NCI-H1930 (cell line): ENCODE measurements at regions not wholly inside any gene's neighbourhood (a gene's known extent, or its start where the extent isn't known, plus 50 kb on each side); places are given as distances from the start of the nearest gene placed in this dataset.

Experiments used
- DNase-seq, 2 experiments: peaks; one replicate each; lab custom pipeline; 2025; lab: John Stamatoyannopoulos, UW

DNA sequence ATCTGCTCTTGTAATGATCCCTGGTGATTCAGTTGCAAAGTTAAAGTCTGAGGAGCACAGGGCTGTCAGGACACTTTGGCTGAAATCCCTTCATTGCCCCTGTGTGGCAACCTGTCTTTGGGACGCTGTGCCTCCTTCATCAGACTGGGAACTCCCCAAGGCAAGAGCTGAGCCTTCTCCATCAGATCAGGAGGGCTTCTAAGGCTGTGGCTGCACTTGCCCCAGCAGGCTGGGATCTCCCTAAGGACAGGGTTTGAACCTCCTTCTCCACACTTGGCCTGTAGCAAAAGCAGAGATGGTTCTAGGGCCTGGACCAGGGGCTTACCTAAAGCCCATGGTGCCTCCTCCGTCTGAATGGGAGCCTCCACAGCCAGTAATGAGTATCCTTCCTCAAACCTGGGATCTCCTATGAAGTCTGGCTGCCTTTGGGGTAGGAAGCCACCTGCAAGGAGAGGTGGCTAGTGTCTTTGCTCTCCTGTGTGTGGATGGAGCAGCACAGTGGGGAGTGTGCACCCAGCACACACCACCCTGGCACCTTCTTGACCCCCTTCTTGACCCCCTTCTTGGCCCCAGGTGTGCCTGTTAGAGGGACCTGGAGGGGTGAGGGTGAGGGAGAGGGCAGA lies 79.0 kb upstream of the NKD1 start:
- no peak for DNase-seq

DNA sequence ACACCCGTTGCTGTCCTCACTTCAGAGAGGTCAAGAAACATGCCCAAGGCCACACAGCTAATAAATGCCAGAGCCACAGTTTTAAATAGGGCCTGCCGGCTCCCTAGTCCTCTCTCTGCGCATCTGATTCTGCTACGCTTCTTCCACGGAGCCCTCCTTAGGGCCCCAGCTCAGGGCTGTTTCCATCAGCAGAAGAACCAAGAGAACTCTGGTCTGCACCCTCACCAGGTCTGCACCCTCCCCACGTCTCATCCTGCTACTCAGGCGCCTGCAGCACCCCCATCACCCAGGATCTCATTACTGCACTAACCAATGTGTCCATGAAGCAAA lies 79.5 kb upstream of the NKD1 start:
- DNase-seq: no peak

DNA sequence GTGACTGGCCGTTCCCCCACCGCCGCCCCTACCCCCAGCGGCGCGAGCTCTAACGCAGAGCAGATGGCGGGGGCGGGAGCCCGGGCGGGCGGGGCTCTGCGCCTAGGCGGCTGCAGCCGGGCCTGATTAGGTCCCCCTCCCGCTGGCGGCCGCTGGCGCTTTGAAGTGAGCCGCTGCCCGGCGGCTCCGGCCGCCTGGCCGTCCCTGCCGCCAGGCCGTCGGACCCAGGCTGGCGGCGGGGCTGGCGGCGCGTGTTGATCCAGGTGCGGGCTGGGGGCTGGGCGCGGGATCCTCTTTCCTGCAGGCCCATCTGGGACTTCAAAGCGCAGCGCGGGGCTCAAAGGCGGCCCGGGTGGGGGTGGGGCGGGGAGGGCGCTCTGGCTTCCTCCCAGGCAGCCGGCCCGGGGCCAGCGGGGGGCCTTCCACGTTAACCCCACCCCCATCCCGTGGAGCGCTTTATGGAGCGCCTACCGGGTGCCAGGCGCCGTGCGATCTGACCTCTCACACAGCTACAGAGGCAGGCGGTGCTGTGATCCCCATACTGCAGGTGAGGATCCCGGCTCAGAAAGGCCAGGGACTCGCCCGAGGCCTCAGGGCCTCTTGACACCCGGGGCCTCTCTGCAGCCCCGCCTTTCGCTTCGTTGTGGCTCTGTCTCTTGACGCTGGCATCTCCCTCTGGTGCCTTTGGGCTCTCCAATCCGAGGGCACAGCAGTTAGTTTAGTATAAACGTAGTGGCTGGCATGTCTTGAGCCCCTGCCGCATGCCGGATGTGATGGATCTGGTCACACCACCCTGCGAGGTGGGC lies 80.0 kb upstream of the NKD1 start:
- DNase-seq: peak in 1 of 2 experiments; percentile 13

DNA sequence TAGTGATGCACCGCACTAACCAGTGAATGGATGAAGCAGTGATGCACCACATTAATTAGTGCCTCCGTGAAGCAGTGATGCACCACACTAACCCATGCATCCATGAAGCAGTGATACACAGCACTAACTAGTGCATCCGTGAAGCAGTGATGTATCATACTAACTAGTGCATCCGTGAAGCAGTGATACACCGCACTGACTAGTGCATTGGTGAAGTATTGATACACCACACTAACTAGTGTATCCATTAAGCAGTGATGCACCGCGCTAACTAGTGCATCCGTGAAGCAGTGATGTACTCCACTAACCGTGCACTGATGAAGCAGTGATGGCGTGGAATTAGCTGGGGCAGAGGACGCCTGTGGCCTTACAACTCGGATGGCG lies 80.6 kb upstream of the NKD1 start:
- no peak for DNase-seq

DNA sequence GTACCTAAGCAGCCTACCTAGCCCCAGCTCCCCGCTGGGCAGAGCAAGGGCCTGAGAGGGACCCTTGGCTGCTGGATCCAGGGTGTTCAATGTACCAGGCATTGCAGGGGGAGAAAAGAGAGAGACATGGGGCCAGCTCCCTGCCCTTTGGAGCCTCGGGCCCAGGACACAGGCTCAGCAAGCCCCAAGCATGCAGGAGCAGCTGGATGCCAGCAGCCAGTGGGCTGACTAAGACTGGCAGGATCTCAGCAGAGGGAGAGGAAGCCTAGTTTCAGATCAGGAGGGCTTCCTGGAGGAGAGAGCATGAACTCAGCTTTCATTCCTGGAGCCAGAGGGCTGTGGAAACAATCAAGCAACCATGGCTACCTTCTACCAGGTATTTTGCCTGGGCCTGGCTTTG lies 82.0 kb upstream of the NKD1 start:
- no peak for DNase-seq

DNA sequence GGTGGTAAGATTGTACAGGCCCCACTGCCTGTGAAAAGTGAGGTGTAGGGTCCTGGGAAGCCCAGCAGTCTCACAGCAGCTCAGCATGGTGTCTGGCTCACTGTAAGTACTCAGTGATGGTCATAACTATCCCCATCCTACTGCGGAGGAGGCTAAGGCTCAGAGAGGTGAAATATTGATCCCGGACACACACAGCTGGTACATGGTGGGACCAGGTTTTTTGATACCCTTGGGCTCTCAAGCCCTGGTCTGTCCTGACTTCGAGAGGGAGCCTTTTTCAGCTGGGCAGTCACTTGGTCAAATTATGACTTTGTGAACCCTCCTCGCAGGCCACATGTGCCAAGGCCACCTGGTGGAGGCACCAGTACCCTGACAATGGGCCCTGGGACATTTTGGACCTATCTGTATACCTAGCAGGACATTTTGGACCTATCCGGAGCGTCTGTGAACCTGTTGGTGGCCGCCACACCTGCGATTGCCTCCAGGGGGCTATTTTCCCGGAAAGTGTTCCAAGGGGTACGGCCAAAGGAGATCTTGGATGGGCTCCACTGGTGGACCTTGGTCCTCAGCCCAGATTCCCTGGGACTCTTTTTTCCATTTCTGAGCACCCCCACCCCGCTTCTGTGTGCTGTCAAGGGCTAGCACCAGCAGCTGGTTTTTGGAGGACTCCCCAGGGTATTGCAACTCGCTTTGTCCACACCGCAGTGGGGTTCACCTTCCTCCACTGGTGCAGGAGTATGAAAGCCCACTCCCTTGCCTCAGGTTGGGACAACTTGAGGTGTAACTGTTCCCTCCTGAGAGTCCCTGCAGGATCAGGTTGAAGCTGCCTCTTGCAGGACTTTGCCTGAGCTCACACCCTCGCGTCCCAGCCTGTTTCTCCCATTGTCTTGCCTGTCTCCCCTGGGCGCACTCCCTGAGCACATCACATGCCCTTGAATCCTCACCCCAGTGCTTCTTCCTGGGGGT lies 83.6 kb upstream of the NKD1 start:
- no peak for DNase-seq

DNA sequence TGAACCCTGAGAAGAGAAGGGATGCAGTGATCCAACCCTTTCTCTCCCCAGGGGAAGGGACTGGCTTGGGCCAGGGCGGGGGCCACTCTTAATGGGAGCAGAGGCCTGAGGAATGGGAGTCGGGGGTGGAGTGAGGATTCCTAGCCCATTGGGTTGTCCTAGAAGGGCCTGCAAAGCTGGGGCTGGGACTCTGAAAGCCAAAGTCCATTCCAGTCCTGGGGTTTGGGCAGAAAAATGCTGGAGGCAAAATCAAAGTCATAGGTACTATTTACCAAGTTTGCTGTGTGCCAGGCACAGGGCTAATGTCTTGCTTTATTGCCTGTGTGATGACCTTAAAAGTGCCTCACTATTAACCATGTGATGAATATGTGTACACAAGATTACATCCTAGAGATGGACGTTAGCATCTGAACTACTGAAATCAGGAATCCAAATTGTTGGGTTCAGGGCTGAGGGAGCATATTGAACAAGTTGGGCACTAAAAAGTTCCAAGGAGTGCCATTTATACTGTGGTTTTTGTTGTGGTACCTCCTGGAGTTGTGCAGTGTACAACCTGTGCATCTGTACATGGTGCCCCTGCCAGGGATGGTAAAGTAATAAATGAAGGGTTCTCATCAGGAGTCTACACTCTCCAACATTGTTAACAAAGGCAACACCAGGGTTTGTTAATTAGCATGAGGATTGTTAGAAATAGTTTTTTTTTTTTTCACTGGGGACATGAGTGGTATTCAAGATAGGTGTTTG lies 84.4 kb upstream of the NKD1 start:
- no peak for DNase-seq

DNA sequence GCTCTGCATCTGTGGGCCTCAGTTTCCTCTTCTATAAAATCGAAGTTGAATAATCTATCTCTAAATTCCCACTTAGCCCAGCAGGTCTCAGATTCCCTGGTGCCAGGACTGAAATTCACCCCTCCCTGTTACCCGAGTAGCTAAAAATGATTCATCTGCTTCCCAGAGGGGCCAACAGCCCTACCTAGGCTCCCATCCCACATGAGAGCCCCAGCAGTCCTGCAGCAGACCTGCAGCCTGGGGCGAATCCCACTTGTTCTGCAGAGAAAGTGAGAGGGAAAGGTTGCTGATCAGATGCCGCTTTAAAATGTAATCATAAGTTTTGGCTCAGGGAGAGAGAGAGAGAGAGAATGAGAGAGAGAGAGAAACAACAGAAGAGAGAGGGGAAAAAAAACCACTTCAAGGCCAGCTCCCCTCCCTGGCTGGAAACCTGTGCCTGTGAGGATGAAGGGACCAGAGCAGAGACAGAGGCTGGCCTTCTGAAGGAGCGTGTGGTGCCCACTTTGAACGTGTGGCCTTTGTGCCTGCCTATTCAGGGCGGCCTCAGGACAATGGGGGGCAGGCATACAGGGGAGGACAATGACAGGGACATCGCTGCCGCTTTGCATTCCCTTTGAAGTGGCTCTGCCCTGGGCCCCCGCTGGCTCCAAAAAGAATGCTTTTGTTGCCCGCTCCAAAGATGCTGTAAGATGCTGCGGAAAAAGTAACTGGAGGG lies 85.2 kb upstream of the NKD1 start:
- no peak for DNase-seq

DNA sequence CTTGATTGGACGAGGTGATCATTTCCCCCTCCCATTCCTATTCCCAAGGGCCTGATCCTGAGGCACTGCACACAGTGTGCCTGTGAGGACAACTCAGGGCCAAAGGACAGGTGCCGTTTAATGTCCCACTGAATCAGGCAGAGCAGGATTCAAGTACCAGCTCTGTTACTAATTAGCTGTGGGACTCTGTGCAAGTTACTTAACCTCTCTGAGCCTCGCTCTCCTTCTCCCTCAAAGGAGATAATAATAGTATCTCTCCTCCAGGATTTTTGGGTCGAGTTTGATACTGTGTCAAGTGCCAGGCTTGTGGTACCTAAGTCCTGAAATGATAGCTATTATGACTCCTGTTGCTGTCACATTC lies 86.8 kb upstream of the NKD1 start:
- no peak for DNase-seq

DNA sequence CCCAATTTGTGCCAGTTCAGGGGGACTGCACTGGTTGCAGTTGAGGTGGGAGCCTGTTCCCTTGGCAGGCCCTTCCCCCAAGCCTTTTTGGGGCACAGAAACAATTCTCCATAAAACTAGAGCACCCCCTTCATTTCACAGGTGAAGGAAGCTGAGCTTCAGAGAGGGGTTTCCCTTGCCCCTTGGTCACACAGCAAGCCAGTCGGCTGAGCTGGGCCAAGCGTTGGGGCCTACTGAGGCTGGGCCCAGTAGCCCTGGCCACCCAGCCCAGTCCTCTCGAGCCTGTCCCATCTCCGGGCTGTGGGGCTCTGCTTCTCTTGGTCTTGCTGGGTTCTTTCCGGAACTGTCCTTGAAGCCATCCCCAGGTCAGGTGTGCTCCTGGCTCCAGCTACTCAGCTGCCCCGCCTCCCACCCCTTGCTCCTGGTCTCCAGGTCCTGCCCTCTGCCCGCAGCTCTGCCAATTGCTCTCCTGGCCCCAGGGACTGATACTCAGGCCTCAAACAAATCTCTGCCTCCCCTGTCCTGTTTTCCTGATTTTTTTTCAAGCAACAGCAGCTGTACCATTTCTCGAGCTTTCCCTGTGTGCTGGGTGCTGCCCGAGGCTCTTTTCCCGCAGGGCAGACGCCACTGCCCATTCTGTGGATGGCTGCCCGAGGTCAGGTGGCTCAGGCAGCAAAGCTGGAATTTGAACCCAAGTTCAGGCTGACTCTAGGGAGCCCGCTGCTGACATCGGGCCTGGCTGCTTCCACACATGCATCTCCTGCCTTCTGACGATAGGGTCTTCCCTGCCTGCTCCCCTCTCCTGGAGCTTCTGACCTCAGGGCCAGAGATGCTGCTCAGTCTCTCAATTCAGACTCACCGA lies 87.4 kb upstream of the NKD1 start:
- DNase-seq: no peak

DNA sequence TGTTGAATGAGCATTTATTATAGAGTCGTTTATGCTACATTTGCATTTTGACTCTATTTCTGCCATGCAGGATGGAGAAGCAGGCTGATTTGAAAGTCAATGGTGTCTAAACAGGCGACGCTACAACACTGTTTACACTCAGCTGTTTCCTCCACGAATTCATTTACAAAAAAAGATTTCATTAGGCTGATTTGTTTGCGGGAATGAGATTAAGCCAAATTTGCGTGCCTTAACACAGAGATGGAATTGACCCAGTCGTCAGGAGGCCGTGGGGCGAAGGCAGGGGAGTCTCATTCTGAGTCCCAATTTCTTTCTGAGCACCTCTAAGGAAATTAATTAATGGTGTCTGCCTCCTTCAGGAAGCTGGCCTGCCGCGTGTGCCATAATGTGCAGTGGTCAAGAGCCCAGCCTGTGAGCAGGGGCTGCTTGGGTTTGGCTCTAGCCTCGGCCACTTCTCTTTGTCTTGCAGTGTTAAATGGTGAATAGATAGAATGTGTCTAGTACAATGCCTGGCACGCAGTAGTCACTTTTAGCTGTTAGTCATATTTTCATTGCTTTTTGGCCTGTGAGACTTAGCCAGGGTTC lies 88.6 kb upstream of the NKD1 start:
- no peak for DNase-seq

DNA sequence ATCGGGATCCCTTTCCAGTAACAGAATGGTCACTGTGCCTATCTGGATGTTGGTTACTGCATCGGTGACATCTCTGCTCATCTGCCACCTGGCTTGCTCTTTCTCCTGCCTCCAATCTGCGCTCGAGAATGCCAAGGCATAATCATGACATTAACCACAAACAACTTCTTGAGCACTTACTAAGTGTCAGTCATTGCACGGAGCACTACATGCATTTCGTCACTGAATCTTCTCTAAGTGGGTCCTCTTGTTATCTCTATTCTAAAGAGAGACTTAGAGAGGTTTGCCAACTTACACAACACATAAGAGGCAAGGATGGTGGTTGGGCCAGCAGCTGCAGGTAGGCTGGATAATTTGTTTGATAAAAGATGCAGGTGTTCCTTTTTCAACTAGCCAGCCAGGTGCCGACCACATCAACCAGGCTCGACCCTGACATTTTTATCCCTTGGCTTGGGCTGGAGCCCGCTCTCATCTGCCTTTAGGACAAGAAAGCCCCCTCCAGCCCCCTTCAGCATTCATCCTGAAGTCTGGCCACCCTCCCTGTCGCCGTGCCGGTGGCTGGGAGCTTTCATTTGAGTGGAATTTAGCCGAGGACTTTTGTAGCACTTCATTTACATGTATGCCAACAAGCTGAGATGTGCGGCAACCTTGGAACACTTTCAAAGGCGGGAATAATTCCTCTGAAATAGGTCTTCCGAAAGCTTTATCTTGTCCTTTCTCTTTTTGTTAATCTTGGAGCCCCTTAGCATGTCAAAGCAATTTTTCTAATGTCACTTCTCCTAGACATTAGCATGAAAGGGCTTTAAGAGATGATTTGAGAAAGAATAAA lies 89.3 kb upstream of the NKD1 start:
- DNase-seq: no peak

DNA sequence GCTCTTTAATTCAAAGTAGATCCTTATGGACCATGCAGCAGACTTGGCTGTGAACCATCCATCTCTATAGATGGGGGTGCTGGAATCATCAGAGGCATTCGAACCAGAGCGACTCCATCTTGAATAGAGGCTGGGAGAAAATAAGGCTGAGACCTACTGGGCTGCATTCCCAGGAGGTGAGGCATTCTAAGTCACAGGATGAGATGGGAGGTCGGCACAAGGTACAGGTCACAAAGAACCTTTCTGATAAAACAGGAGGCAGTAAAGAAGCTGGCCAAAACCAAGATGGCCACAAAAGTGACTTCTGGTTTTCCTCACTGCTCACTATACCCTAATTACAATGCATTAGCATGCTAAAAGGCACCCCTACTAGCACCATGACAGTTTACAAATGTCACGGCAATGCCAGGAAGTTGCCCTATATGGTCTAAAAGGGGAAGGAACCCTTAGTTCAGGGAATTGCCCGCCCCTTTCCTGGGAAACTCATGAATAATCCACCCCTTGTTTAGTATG lies 89.2 kb upstream of the BRD7 start:
- no peak for DNase-seq

DNA sequence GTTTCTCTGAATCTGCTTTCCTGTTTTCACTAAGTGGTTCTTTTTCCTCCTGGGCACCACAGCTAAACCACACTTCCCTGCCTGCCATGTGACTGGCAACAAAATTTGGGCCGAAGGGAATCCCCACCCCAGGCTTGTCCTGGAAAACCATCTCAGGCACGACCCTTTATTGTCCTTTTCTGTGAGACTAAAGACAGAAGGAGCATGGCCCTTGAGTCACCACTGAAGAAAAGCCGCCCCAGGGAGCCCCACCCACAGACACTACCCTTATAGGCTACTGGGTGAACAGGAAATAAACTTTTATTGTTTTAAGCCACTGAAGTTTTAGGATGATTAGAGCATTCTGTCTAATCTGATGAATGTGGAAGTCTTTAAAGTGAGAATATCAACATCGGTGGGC lies 88.6 kb upstream of the BRD7 start:
- DNase-seq: no peak

DNA sequence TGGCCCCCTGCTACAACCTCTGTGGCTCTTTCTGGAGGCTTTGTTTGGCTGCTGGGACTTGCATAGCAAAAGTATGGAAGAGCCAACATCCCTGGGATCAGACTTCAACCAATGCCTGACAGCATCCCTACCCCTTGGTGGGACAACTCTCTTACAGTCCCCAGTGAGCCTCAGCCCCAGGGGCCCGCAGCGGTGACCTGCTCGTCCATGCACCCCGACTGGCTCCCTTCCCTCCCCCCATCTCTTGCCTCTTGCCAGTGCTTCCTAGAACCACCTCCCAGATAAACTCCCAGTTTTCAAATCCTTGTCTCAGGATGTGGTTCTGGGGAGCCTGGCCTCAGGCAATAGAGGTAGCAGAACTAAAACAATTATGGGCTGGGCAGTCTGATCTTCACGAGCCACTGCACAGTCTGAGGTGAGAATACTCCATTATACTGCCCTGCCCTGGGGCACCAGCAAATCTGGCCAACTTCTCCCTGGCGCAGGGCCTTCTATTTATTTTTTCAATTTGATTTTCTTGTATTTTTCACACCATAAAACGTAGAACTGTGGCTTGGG lies 86.6 kb upstream of the BRD7 start:
- no peak for DNase-seq

DNA sequence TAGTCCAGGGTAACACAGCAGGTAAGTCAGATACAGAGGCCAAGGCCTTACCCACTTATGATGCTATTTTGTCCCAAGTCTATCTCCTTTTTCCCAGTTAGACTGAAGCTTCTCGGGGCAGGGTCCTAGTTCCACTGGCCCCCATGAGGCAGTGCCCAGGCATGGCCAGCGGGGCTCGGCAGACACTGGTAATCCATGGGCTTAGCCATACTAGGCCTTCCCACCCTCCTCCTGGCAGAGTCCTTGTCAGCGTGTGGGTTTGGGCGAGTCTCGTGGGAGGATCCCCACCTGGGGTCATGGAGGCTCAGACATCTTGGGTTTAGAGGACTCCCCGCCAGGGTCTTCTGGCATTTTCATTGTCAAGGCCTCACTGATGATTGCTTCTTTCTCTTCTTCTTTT lies 84.7 kb upstream of the BRD7 start:
- no peak for DNase-seq

DNA sequence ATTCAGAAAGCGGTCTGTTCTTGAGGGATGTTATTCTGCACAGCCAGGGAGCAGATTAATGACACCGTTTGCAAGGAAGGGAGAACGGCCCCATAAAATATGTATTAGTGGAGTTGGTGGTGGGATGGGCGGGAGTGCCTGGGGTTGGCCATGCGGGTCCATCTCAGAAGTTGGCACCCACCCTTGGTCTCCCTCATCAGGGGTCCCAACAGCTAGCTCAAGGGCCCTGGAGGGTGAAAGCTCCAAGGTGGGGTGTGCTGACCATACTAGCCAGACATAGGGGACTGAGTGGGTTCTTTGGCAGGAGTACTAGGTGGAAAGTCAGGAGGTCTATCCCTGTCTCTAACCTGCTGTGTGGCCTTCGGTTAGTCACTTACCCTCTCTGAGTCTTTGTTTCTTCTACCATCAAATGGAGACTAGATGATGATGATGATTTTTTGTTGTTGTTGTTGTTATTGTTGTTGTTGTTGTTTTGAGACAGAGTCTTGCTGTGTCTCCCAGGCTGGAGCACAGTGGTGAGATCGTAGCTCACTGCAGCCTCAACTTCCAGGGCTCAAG lies 83.2 kb upstream of the BRD7 start:
- no peak for DNase-seq

DNA sequence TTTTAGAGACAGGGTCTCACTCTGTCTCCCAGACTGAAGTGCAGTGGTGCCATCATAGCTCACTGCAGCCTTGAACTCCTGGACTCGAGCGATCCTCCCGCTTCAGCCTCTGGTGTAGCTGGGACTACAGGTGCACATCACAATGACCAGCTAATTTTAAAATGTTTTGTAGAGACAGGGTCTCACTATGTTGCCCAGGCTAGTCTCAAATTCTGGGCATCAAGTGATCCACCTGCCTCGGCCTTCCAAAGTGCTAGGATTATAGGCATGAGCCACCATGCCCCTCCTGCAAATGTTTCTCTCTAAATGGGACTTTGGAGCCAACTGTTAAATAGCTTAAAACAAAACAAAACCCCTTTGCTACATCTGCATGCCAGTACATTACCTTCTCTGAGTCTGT lies 82.2 kb upstream of the BRD7 start:
- no peak for DNase-seq

DNA sequence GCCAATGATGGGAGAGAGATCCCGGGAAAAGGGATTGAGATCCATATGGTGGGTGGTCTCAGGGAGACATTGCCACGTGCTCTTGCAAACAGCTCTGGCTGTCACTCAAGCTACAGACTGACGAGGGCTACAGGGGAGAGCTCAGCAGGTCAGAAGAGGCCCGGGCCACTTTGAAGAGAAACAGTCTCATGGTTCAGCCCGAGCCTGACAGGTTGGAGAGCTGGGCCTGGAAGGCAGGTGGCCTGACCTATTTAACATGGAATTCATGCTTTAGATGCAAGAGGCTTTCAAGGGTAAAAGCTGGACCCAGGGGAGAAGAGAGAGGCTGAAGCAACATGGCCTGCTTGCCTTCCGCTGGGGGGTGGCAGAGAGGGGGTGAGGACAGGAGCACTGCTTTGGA lies 81.0 kb upstream of the BRD7 start:
- DNase-seq: no peak
